ENCODE measurements at regions not wholly inside any gene's neighbourhood (a gene's known extent, or its start where the extent isn't known, plus 50 kb on each side); places are given as distances from the start of the nearest gene placed in this dataset.

GRCh38 chr7:25553580-25554291 lies 325.4 kb upstream of the NPVF start:
- TF ChIP-seq CTCF (IDR thresholded peaks at IDR 0.05) (no peak), POLR2A (IDR thresholded peaks at IDR 0.05) (no peak), POLR2AphosphoS5 (IDR thresholded peaks at IDR 0.05) (no peak)

Data from sigmoid colon (tissue), 4 donors.